Epithelial cell of esophagus (primary cell): ENCODE measurements at regions not wholly inside any gene's neighbourhood (a gene's known extent, or its start where the extent isn't known, plus 50 kb on each side); places are given as distances from the start of the nearest gene placed in this dataset.
"Not testable (repeated sequence)": the region's sequence is repeated elsewhere in the genome, so short reads cannot be mapped to it uniquely, and the experiment has no call there.

Source experiments
- DNase-seq: peaks from one replicate; pipeline ENCODE4 v3.0.0; 2010; ENCODE audit warnings: low read depth
- H3K4me3 ChIP-seq: 2 replicates; pipeline ENCODE4 v1.5.1; 2011; ENCODE audit warnings: mild to moderate bottlenecking, low read length, control low read depth
- TF ChIP-seq, protein P1 (sequence below): IDR thresholded peaks from 2 replicates; pipeline ENCODE4 v1.5.1; 2011; ENCODE audit warnings: low read depth, mild to moderate bottlenecking, low read length, control low read depth, inconsistent platforms; ENCODE audit not compliant: insufficient read depth; ENCODE audit errors: missing control alignments

DNA sequence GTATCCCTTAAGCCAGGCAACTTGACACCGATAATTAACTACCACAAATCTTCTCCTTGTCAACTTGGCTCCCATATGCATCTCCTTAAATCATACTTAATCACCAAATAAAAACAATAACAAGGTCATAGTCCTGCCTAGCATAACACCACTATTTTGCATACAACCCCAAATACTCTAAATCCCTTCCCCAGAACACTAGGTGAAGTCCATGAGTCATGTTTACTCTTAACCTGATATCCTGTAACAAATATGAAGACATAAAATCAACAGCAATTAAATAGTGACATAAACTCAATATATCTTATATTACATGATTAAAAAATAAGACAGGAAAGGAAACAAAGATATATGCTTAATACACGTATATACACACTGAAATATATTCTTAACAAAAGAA, 362.0 kb downstream of the ETV1 start:
- peak; percentile 7 for DNase-seq
- TF ChIP-seq, protein P1, sequence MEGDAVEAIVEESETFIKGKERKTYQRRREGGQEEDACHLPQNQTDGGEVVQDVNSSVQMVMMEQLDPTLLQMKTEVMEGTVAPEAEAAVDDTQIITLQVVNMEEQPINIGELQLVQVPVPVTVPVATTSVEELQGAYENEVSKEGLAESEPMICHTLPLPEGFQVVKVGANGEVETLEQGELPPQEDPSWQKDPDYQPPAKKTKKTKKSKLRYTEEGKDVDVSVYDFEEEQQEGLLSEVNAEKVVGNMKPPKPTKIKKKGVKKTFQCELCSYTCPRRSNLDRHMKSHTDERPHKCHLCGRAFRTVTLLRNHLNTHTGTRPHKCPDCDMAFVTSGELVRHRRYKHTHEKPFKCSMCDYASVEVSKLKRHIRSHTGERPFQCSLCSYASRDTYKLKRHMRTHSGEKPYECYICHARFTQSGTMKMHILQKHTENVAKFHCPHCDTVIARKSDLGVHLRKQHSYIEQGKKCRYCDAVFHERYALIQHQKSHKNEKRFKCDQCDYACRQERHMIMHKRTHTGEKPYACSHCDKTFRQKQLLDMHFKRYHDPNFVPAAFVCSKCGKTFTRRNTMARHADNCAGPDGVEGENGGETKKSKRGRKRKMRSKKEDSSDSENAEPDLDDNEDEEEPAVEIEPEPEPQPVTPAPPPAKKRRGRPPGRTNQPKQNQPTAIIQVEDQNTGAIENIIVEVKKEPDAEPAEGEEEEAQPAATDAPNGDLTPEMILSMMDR: no peak
- no peak overlapping the region for H3K4me3 ChIP-seq

DNA sequence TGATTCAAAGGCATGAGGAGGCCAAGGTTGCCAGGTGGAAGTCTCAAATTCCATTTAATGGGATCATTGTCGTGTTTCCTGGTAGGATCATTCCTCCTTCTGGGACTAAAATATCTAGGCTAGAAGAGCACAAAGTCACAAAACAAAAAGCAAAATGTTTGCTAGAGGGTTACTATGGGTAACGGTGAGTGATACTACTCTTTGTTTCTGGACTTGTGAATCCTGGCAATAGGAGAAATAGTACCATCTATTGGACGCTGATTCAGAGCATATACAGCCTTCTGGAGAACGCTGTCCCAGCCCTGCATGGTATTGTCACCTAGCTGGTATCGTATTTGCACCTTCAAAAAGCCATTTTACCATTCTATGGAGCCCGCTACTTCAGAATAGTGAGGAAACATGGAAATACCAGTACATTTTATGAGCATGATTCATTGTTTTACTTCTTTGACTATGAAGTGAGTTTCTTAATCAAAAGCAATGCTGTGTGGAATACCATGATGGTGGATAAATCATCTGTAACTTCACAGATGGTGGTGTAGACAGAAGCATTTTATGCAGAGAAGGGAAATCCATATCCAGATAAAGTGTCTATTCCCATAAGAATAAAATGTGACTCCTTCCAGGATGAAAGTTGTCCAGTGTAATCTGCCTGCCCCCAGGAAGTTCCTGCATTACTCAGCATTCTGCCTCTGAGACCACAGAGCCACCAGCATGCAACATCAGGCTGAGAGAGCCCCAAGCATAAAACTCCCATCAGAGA, 361.0 kb downstream of the ETV1 start:
- DNase-seq: peak; percentile 21
- H3K4me3 ChIP-seq: no peak overlapping the region
- TF ChIP-seq, protein P1: no peak

DNA sequence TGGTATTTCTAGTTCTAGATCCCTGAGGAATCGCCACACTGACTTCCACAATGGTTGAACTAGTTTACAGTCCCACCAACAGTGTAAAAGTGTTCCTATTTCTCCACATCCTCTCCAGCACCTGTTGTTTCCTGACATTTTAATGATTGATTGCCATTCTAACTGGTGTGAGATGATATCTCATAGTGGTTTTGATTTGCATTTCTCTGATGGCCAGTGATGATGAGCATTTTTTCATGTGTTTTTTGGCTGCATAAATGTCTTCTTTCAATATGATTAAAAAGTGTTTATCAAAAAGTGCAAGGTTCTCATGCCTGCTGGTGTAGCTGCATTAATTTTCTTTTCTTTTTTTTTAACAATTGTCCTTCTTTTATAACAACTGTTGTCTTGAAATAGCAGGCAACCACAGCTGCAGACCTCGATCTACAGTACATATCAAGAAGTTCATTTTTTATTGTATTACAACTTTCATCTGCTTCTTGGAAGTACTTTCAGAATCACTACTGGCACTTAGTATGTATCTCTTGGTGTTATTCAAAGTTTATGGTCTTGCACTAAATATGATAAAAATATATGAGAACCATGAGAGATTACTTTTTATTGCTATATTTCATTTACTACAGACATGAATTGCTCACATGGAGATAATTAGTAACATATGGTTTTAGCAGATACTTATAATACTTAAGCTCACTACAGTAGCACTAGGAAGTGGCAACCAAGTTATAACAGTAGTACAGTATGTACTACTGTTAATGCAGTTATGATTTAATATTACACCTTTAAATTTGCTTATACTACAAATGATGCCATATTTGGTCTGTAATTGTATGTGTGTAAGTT, 358.0 kb downstream of the ETV1 start:
- not testable (repeated sequence) for DNase-seq, H3K4me3 ChIP-seq

DNA sequence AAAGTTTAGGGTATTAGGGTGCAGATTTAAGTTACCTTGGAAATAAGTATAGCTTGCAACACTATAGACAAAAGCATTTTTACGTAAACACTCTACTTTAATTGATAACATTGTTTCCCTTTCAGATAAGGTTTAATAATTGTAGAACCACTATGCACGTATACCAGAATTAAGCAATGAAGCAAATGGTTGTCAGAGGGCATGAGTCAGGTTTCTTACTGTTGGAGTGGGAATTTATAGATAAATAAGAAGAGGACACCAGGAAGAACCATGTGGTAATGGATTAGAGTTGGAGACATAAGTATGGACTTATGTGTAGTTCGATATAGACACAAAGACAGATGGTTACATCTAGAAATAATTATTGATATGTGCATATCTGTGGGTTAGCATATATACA, 355.6 kb downstream of the ETV1 start:
- peak; percentile 9 for DNase-seq
- TF ChIP-seq, protein P1: no peak
- H3K4me3 ChIP-seq: no peak overlapping the region

DNA sequence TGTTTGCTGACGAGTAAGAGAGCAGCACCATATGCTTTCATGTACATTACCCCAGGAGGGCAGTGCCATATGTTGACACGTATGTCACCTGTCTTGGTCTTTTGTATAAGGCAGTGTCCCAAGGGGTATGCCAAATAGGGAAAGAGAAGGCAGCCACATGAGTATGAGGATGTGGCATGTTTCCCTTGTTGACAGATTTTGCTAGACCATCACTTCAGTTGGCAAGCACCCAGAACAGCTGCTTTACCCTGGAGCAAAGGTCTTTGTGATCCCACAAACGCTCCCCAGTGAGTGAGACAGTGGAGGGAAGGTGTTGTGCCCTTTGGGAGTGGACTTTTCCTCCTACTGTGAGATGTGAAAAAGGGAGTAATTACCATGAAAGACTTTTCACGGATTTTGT, 350.1 kb downstream of the ETV1 start:
- no peak overlapping the region for H3K4me3 ChIP-seq
- TF ChIP-seq, protein P1: no peak
- DNase-seq: no peak

DNA sequence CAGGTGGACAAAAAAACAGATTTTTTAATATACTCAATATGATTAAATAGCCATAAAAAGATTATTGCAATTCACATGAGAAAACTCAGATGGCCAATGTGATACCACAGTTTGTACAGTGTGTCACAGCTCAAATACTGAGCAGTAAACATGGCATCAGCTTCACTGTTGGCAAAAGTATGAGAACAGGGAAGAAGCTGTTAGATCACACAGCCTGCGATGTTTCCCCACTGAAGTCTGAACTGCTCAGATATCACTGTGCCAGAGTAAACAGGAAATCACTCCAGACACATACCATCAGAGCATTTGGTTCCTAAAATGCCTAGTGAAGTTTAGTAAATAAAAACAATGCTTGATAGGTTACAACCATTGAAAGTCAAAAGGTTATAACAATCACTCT, 347.8 kb downstream of the ETV1 start:
- no peak overlapping the region for H3K4me3 ChIP-seq
- TF ChIP-seq, protein P1: no peak
- DNase-seq: peak; percentile 9

DNA sequence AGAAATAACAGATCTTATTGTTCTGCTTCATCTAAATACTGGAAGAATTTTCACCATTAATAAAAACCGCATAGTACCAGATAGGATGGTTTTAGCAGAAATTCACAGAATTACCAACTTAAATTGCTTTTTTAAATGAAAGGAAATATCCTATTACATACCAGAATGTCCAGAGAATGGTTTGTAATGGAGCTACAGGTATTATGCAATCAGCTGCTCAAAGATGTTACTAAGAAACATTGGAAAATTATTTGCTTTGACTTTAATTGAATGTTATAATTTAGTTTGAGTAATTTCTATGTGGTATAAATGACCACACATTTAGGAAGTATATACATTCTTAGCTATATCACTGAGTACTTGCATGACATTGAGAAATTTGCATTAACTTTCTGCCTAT, 338.3 kb downstream of the ETV1 start:
- DNase-seq: no peak
- TF ChIP-seq, protein P1: no peak
- no peak overlapping the region for H3K4me3 ChIP-seq
